Right kidney (tissue), 1 donor: ENCODE measurements at regions not wholly inside any gene's neighbourhood (a gene's known extent, or its start where the extent isn't known, plus 50 kb on each side); places are given as distances from the start of the nearest gene placed in this dataset.

Source experiments
- DNase-seq: peaks from one replicate; pipeline ENCODE4 v3.0.0-alpha.2; 2016

DNA sequence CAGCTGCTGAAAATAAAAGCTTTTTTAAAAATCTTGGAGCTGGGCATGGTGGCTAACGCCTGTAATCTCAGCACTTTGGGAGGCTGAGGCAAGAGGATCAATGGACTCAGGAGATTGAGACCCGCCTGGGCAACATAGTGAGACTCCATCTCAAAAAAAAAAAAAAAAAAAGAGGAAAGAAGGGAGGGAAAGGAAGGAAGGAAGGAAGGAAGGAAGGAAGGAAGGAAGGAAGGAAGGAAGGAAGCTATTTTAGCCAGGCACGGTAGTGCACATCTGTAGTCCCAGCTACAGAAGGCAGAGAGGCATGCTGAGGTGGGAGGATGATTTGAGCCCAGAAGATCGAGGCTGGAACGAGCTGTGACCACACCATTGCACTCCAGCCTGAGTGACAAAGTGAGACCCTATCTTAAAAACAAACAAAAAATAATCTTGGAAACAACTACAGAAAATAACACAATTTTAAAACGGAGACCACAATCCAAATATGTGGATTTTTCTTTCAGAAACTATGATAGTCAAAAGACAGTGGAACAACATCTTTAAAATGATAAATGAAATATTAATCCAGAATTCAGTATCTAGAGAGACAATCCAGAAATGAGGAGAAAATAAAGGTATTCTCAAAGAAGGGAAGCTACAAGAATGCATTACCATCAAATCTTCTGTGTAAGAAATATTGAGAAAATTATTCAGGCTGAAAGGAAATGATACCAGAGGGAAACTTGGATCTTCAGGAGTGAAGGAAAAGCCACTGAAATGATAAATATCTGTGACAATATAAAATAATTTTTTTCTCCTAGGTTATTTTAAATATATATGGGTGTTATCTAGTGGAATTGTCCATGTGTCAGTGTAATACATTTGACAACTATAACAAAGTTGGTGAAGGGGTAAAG lies 182.0 kb downstream of the GPX5 start:
- no peak for DNase-seq

GRCh38 chr6:28709478-28710349 lies 184.0 kb downstream of the GPX5 start:
- no peak for DNase-seq

GRCh38 chr6:28710466-28711191 lies 184.9 kb downstream of the GPX5 start:
- DNase-seq = no peak

DNA sequence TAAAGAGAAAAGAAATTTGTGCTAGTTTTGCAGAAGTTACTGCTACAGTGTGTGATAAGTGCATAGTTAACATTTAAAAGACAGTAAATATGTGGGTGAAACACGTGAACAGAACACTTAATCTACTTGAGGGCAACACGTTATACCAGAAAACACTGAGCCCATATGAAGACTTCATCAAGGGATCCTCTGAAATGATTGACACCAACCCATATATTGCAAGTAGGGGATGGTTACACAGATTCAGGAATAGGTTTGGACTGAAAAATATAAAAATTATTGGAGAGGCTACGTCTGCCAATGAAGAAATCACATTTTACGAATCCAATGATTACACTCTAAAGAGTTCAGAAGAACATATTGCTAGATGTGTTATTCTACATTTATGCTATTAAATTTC lies 185.6 kb downstream of the GPX5 start:
- no peak for DNase-seq

DNA sequence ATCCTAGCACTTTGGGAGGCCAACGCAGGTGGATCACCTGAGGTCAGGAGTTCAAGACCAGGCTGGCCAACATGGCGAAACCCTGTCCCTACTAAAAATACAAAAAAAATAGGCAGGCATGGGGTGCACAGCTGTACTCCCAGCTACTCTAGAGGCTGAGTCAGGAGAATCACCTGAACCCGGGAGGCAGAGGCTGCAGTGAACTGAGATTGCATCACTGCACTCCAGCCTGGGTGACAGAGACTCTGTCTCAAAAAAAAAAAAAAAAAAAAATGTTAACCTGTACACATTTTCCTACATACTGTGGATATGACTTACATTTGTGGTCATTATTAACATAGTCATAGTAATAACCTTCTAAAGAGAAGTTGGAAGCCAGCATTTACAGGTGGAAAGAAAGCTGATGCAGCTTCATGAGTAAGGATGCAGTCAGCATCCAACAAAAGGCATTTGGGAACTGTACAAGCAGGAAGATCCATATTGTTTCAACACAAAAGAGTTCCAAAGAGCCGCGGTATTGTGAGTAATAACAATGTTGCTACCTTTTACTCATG lies 186.2 kb downstream of the GPX5 start:
- no peak for DNase-seq

GRCh38 chr6:28712982-28713381 lies 187.3 kb downstream of the GPX5 start:
- DNase-seq = no peak

GRCh38 chr6:28719275-28719940 lies 193.7 kb downstream of the GPX5 start:
- DNase-seq = no peak

DNA sequence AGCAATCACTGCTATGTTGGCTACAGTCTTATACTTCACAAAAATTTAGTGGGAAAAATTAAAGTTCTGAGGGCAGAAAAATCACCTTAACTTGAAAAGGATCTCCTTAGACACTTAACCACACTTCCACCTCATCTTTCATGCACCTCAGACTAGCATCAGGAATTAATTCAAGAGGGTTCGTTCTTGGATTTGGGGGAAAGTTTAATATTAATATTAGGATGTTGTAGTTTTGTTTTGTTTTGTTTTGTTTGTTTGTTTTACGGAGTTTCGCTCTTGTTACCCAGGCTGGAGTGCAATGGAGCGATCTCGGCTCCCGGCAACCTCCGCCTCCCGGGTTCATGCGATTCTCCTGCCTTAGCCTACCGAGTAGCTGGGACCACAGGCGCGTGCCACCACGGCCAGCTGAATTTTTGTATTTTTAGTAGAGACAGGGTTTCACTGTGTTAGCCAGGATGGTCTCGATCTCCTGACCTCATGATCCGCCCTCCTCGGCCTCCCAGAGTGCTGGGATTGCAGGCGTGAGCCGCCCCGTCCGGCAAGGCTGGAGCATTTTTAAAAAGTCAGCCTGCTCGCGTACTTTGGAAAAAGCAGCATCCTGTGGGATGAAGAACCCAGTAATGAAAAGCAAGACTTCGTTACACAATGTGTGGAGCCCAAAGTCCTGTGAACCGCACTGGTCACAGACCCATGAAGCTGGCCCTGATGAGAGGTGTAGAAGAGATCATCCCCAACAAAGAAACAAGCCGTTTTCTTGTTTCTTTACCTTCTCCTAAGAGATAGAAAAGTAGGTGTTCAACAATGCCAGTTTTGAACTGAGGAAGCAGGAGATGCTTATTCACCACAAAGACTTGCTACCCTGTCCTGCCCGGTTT lies 194.9 kb downstream of the GPX5 start:
- DNase-seq = no peak

DNA sequence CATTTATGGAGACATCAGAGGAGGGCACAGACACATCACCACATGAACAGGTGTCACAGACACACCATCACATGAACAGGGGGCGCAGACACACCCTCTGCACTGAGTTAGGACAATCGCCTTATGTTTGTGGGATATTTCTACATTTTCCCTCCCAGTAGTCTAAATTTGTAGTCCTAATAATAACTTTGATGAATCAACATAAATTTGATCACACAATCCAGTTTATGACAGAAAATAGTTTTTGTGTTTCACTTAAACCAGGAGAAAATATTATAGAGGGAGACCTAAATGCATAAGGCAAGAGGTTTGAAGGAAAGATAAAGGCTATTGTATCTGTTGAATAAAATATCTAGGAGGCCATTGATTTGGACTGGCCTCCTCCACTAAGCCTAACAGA lies 195.7 kb downstream of the GPX5 start:
- DNase-seq = no peak

GRCh38 chr6:28724395-28724794 lies 198.7 kb downstream of the GPX5 start:
- no peak for DNase-seq

DNA sequence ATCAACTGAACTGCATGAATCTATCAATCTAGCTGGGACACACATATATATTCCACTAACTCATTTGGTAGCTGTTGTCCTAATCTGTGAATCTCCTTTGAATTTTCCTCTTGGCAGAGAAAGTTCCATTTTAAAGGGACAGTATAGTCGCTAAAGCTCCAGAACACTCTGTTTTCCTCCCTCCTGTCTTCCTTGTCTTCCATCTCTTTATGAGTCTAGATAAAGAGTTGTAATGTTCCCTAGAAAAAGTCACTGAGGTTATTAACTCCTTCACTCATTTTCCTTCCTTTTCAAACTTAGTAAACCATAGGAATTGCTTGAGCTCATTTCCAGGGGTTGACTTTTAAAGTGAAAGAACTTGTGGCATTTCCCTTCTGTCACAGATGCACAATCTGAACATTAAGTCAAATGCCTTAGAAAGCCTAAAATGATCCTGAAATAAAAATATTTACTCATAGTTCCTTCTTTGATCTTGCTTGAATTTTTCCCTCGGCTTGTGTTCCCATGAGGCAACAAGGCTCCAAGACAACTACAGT lies 198.4 kb downstream of the TRIM27 start:
- no peak for DNase-seq

DNA sequence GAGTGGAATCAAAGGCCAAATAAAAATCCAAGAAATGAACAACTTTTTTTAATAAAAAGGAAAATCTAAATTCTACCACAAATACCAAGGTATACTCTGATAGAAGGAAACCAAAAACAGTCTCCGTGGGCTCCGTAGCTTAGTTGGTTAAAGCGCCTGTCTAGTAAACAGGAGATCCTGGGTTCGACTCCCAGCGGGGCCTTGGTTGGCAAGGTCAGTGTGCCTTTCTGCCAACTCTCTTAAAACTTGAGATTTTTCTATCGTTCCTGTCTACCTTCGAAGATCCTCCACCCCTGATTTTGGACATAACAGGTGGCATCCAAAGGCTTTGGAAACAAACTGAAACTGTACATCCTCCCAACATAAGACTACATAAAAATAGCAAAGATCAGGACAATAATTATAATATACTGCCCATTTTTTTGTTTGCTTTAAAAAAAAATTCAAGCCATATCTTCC lies 197.9 kb downstream of the TRIM27 start:
- no peak for DNase-seq

- no peak for DNase-seq
These were observed 197.0 kb downstream of the TRIM27 start for GRCh38 chr6:28726569-28727309.

GRCh38 chr6:28727559-28728211 lies 196.1 kb downstream of the TRIM27 start:
- DNase-seq = no peak

DNA sequence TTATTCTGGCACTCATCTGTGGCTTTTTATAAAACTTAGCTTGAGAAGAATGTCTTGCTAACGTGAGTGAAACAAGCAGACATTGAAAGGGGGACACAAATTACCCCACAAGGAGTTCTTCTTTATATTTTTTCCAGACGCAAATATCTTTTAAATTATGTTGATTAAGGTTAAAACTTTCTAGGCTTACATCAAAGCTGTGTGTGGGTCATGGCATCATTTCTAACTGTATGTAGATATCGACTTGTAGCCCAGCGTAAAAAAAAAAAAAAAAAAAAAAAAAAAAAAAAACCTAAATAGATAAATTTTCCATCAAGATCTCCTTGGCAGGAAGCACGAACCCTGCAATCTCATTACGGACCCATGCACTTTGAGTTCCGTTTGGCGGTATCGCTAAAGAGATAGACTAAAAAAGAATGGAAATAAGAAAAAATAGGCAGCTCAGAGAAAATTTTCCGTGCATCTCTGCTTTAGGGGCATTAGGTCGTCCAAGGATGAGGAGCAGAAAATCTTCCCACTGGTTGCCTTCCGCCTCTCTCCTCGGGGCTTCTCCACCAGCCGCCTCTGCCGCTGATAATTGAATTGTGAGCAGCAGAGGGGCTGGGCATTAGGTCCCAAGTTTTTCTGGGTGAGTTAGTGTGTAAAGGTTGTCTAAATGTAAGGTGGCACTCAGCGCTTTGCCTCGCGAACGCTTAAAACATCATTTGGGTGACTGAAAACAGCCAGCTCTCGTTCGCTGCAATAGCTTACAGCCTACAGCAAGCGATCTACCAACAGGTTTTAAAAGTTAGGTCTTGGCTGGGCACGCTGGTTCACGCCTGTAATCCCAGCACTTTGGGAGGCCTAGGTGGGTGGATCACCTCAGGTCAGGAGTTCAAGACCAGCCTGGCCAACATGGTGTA lies 194.0 kb downstream of the TRIM27 start:
- DNase-seq = no peak

DNA sequence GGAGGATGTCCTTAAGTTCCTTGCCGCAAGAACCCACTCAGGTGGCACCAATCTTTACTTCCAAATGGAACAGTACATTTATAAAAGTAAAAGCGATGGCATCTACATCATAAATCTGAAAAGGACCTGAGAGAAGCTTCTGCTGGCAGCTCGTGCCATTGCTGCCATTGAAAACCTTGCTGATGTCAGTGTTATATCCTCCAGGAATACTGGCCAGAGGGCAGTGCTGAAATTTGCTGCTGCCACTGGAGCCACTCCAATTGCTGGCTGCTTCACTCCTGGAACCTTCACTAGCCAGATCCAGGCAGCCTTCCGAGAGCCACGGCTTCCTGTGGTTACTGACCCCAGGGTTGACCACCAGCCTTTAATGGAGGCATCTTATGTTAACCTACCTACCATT lies 191.7 kb downstream of the TRIM27 start:
- no peak for DNase-seq

GRCh38 chr6:28734443-28734959 lies 189.3 kb downstream of the TRIM27 start:
- DNase-seq = no peak

DNA sequence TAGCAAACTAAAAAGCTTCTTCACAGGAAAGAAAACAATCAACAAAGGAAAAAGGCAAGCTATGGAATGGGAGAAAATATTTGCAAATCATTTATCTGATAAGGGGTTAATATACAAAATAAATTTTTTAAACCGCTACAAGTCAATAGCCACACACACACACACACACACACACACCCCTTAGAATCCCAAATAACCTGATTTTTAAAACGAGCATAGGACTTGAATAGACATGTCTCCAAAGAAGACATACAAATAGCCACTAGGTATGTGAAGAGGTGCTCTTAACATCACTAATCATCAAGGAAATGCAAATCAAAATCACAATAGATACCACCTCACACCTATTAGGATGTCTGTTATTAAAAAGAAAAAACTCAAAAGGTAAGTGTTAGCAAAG lies 187.7 kb downstream of the TRIM27 start:
- DNase-seq = no peak
